ENCODE measurements at regions not wholly inside any gene's neighbourhood (a gene's known extent, or its start where the extent isn't known, plus 50 kb on each side); places are given as distances from the start of the nearest gene placed in this dataset.

- no peak for TF ChIP-seq CTCF (IDR thresholded peaks at IDR 0.05; ENCODE audit: control insufficient read depth, insufficient read depth, low read depth, low read length, missing control alignments)
- no peak overlapping the region for H3K4me3 ChIP-seq (ENCODE audit: control insufficient read depth, low read depth, low read length)
- DNase-seq (ENCODE audit: low read depth): no peak
Measured at GRCh38 chr15:50830477-50831354, 65.2 kb upstream of the SPPL2A start.

- TF ChIP-seq CTCF (IDR thresholded peaks at IDR 0.05; ENCODE audit: control insufficient read depth, insufficient read depth, low read depth, low read length, missing control alignments): no peak
- H3K4me3 ChIP-seq (ENCODE audit: control insufficient read depth, low read depth, low read length): no peak overlapping the region
- DNase-seq (ENCODE audit: low read depth): peak; percentile 86
Measured at GRCh38 chr15:50828610-50829206, 63.2 kb upstream of the SPPL2A start.

- no peak overlapping the region for H3K4me3 ChIP-seq (ENCODE audit: control insufficient read depth, low read depth, low read length)
- TF ChIP-seq CTCF (IDR thresholded peaks at IDR 0.05; ENCODE audit: control insufficient read depth, insufficient read depth, low read depth, low read length, missing control alignments): no peak
- no peak for DNase-seq (ENCODE audit: low read depth)
Measured at GRCh38 chr15:50825946-50826345, 60.4 kb upstream of the SPPL2A start.

- no peak for DNase-seq (ENCODE audit: low read depth)
- no peak overlapping the region for H3K4me3 ChIP-seq (ENCODE audit: control insufficient read depth, low read depth, low read length)
- TF ChIP-seq CTCF (IDR thresholded peaks at IDR 0.05; ENCODE audit: control insufficient read depth, insufficient read depth, low read depth, low read length, missing control alignments): no peak
Measured at GRCh38 chr15:50824514-50824913, 59.0 kb upstream of the SPPL2A start.

GRCh38 chr15:50823281-50823680, 57.8 kb upstream of the SPPL2A start:
- no peak overlapping the region for H3K4me3 ChIP-seq (ENCODE audit: control insufficient read depth, low read depth, low read length)
- DNase-seq (ENCODE audit: low read depth): no peak
- no peak for TF ChIP-seq CTCF (IDR thresholded peaks at IDR 0.05; ENCODE audit: control insufficient read depth, insufficient read depth, low read depth, low read length, missing control alignments)

- no peak overlapping the region for H3K4me3 ChIP-seq (ENCODE audit: control insufficient read depth, low read depth, low read length)
- no peak for TF ChIP-seq CTCF (IDR thresholded peaks at IDR 0.05; ENCODE audit: control insufficient read depth, insufficient read depth, low read depth, low read length, missing control alignments)
- DNase-seq (ENCODE audit: low read depth): no peak
Measured at GRCh38 chr15:50821476-50821875, 56.0 kb upstream of the SPPL2A start.
